Endodermal cell (in vitro differentiated cells): ENCODE measurements at regions not wholly inside any gene's neighbourhood (a gene's known extent, or its start where the extent isn't known, plus 50 kb on each side); places are given as distances from the start of the nearest gene placed in this dataset.

Experiments
- DNase-seq: peaks from one replicate; pipeline ENCODE4 v3.0.0-alpha.2; 2017
- H3K27ac ChIP-seq: 2 replicates; pipeline ENCODE4 v1.5.1; 2013; ENCODE audit warnings: mild to moderate bottlenecking, low read depth, low read length, moderate library complexity
- H3K27me3 ChIP-seq: 2 replicates; pipeline ENCODE4 v1.6.1; 2013; ENCODE audit warnings: mild to moderate bottlenecking, low read length, moderate library complexity; ENCODE audit not compliant: insufficient read depth, control insufficient read depth, poor library complexity, severe bottlenecking
- H3K36me3 ChIP-seq: 2 replicates; pipeline ENCODE4 v1.7.0; 2013; ENCODE audit warnings: mild to moderate bottlenecking, low read length, moderate library complexity; ENCODE audit not compliant: control insufficient read depth, insufficient read depth
- H3K4me1 ChIP-seq: one replicate; pipeline ENCODE4 v1.7.0; 2013; ENCODE audit warnings: low read length; ENCODE audit not compliant: control insufficient read depth, insufficient read depth
- H3K4me3 ChIP-seq: 2 replicates; pipeline ENCODE4 v1.5.1; 2013; ENCODE audit warnings: mild to moderate bottlenecking, low read length, moderate library complexity
- H3K9ac ChIP-seq: 2 replicates; pipeline ENCODE4 v1.6.1; 2013; ENCODE audit warnings: mild to moderate bottlenecking, low read length, moderate library complexity; ENCODE audit not compliant: poor library complexity, severe bottlenecking; ENCODE audit errors: extremely low read depth
- H3K9me3 ChIP-seq: 2 replicates; pipeline ENCODE4 v1.6.1; 2013; ENCODE audit warnings: mild to moderate bottlenecking, low read length, moderate library complexity; ENCODE audit not compliant: control insufficient read depth
- H3K27ac Mint-ChIP-seq: 2 replicates; pipeline ENCODE4 v1.8.0; 2020; ENCODE audit warnings: mixed read lengths
- H3K27me3 Mint-ChIP-seq: 2 replicates; pipeline ENCODE4 v1.8.0; 2021; ENCODE audit warnings: mild to moderate bottlenecking, mixed read lengths; ENCODE audit not compliant: insufficient read depth
- H3K36me3 Mint-ChIP-seq: 2 replicates; pipeline ENCODE4 v1.8.0; 2020; ENCODE audit warnings: low read depth, mixed read lengths
- H3K4me1 Mint-ChIP-seq: 2 replicates; pipeline ENCODE4 v1.8.0; 2020; ENCODE audit warnings: mixed read lengths
- H3K4me3 Mint-ChIP-seq: 2 replicates; pipeline ENCODE4 v1.8.0; 2020; ENCODE audit warnings: mild to moderate bottlenecking, moderate library complexity, mixed read lengths
- H3K9me3 Mint-ChIP-seq: 2 replicates; pipeline ENCODE4 v1.8.0; 2020; ENCODE audit warnings: mild to moderate bottlenecking, mixed read lengths
- WGBS, 2 experiments: methylation state at CpG; one replicate each; pipeline versions ENCODE4 v1.1.5 to v1.1.7; 2013; ENCODE audit warnings: missing lambda C conversion rate in 2 of 2, mixed read lengths in 1 of 2; ENCODE audit not compliant: insufficient coverage in 1 of 2, insufficient read length in 1 of 2; 5-methylcytosine and 5-hydroxymethylcytosine counted together
- TF ChIP-seq, protein P1 (sequence below): fragments of 200-600 bp; sonication (generic); conservative IDR thresholded peaks from 2 replicates; pipeline ENCODE4 v1.5.0; 2021; ENCODE audit warnings: antibody characterized with exemption, mild to moderate bottlenecking

DNA sequence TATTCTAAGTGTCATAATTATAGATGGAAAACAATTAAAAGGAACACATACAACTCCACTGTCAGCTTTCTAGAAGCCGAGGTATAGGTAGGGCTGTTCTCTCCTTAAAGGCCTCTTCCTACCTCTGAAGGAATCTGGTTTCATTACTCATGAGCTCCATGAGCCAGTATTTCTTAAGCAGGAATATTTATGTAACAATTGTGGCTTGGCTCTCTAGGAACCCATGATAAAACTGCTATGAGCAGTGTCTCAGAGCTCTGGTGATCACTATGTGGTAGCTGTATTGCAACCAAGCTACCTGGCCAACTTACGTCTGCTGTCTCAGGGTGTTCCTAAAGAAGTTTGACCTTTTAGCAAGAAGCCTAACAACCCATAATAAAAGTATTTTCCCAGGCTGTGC lies 157.7 kb downstream of the CEP120 start:
- Histone ChIP-seq H3K9me3 (no peaks in the 10 kb centered on the region), H3K27me3 (no peaks in the 10 kb centered on the region), H3K36me3 (no peaks in the 10 kb centered on the region), H3K27ac (no peak overlapping the region), H3K4me1 (no peaks in the 10 kb centered on the region), H3K4me3 (no peak overlapping the region), H3K9ac (no peak overlapping the region)
- H3K4me1 Mint-ChIP-seq, result no peaks in the 10 kb centered on the region
- no peaks in the 10 kb centered on the region for H3K36me3 Mint-ChIP-seq
- H3K4me3 Mint-ChIP-seq, result no peak overlapping the region
- TF ChIP-seq, protein P1, sequence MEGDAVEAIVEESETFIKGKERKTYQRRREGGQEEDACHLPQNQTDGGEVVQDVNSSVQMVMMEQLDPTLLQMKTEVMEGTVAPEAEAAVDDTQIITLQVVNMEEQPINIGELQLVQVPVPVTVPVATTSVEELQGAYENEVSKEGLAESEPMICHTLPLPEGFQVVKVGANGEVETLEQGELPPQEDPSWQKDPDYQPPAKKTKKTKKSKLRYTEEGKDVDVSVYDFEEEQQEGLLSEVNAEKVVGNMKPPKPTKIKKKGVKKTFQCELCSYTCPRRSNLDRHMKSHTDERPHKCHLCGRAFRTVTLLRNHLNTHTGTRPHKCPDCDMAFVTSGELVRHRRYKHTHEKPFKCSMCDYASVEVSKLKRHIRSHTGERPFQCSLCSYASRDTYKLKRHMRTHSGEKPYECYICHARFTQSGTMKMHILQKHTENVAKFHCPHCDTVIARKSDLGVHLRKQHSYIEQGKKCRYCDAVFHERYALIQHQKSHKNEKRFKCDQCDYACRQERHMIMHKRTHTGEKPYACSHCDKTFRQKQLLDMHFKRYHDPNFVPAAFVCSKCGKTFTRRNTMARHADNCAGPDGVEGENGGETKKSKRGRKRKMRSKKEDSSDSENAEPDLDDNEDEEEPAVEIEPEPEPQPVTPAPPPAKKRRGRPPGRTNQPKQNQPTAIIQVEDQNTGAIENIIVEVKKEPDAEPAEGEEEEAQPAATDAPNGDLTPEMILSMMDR, result no peak
- no peak overlapping the region for H3K27ac Mint-ChIP-seq
- DNase-seq, result no peak
- no peaks in the 10 kb centered on the region for H3K9me3 Mint-ChIP-seq
- H3K27me3 Mint-ChIP-seq, result no peaks in the 10 kb centered on the region
- 89 to 100% methylated on average over 1 to 2 of the region's 2 CpGs for WGBS, 2 experiments

DNA sequence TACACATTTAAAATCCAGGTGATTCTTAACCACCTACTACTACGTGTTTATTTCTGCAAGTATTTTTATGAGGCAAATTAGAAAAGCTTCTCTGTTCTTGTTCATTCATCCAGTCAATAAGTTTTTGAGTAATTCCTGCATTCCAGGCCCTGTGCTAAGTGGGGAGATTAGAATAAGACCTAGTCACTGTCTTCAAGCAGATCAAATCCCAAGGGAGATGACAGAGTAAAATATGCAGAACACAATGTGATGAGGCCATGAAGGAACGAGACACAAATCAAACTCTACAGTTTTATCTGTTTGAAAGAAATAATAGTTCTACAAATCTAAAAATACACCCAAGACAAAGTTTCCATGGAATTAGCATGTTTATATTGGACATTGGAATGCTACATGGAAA lies 158.8 kb downstream of the CEP120 start:
- no peak overlapping the region for H3K4me3 Mint-ChIP-seq
- TF ChIP-seq, protein P1, result no peak
- no peaks in the 10 kb centered on the region for H3K9me3 Mint-ChIP-seq
- WGBS, 2 experiments, result 100% methylated on average over 1 of the region's 2 CpGs
- no peaks in the 10 kb centered on the region for H3K9me3 ChIP-seq
- no peaks in the 10 kb centered on the region for H3K4me1 ChIP-seq
- H3K27me3 ChIP-seq, result no peaks in the 10 kb centered on the region
- H3K27ac ChIP-seq, result no peak overlapping the region
- H3K4me3 ChIP-seq, result no peak overlapping the region
- no peaks in the 10 kb centered on the region for H3K4me1 Mint-ChIP-seq
- no peaks in the 10 kb centered on the region for H3K27me3 Mint-ChIP-seq
- DNase-seq, result no peak
- H3K9ac ChIP-seq, result no peak overlapping the region
- no peak overlapping the region for H3K27ac Mint-ChIP-seq
- no peaks in the 10 kb centered on the region for H3K36me3 ChIP-seq
- no peaks in the 10 kb centered on the region for H3K36me3 Mint-ChIP-seq

DNA sequence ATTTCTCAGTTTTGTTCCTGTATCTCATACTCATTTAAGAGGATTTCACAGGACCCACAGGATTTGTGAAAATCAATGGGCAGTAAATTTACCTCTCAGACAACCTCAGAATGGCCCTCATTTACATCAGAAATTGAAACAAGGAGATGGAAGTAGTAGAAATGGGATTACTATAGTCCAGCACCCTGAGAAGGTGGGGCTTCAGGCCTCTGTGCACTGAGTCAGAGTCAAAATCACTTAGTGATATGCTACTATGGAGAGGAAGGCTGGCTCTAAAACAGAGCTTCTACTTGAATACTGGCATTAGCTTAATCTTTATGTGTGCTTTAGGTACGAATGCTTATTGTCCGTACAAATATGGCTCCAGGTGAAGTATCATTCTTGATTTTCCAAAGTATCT lies 159.3 kb downstream of the CEP120 start:
- H3K4me3 ChIP-seq, result no peak overlapping the region
- TF ChIP-seq, protein P1, result no peak
- H3K36me3 ChIP-seq, result no peaks in the 10 kb centered on the region
- no peaks in the 10 kb centered on the region for H3K4me1 ChIP-seq
- WGBS, 2 experiments, result 95% methylated on average over 2 of the region's 2 CpGs
- Mint-ChIP-seq H3K9me3 (no peaks in the 10 kb centered on the region), H3K4me3 (no peak overlapping the region), H3K4me1 (no peaks in the 10 kb centered on the region), H3K36me3 (no peaks in the 10 kb centered on the region), H3K27me3 (no peaks in the 10 kb centered on the region), H3K27ac (no peak overlapping the region)
- no peaks in the 10 kb centered on the region for H3K27me3 ChIP-seq
- H3K27ac ChIP-seq, result no peak overlapping the region
- no peak for DNase-seq
- H3K9me3 ChIP-seq, result no peaks in the 10 kb centered on the region
- H3K9ac ChIP-seq, result no peak overlapping the region
